Body of pancreas (tissue), 4 donors: ENCODE measurements at regions not wholly inside any gene's neighbourhood (a gene's known extent, or its start where the extent isn't known, plus 50 kb on each side); places are given as distances from the start of the nearest gene placed in this dataset.

Experiments
- CTCF ChIP-seq, 7 experiments: fragments of 450-650 bp in 4 of 7; fragments of 200-600 bp in 3 of 7; sonication (generic) in 3 of 7; IDR thresholded peaks; one replicate each; pipeline ENCODE4 v1.5.1; 2016 to 2019; ENCODE audit warnings: antibody characterized with exemption in 7 of 7
- POLR2A ChIP-seq, 3 donors: fragments of 450-650 bp; IDR thresholded peaks; one replicate each; pipeline ENCODE4 v1.6.1; 2016; ENCODE audit warnings: antibody characterized with exemption in 3 of 3, mild to moderate bottlenecking in 2 of 3

GRCh38 chr15:35184646-35185045, 99.6 kb upstream of the NANOGP8 start:
- no peak for TF ChIP-seq CTCF (IDR thresholded peaks at IDR 0.05)
- no peak for TF ChIP-seq POLR2A (IDR thresholded peaks at IDR 0.05)
